ENCODE measurements at regions not wholly inside any gene's neighbourhood (a gene's known extent, or its start where the extent isn't known, plus 50 kb on each side); places are given as distances from the start of the nearest gene placed in this dataset.

- ATAC-seq (no peak), DNase-seq (no peak)
- no peak overlapping the region for H3K27ac ChIP-seq
- H3K9me3 ChIP-seq, result no peaks in the 10 kb centered on the region
- H3K36me3 ChIP-seq, result no peaks in the 10 kb centered on the region
- no peaks in the 10 kb centered on the region for H3K4me1 ChIP-seq
- TF ChIP-seq CTCF (IDR thresholded peaks at IDR 0.05), result no peak
- H3K4me3 ChIP-seq, result no peak overlapping the region
- no peaks in the 10 kb centered on the region for H3K27me3 ChIP-seq (ENCODE audit: low read depth)
- intact Hi-C loops (cut with DNase I), result no loop called here
Measured at GRCh38 chr3:159432682-159433340, 555.8 kb upstream of the IL12A start.

GRCh38 chr3:159439346-159439745 is 549.3 kb upstream of the IL12A start:
- no peak for TF ChIP-seq CTCF (IDR thresholded peaks at IDR 0.05)
- intact Hi-C loops (cut with DNase I), result no loop called here
- H3K27me3 ChIP-seq (ENCODE audit: low read depth), result no peaks in the 10 kb centered on the region
- no peaks in the 10 kb centered on the region for H3K9me3 ChIP-seq
- no peaks in the 10 kb centered on the region for H3K36me3 ChIP-seq
- DNase-seq (no peak), ATAC-seq (no peak)
- H3K4me1 ChIP-seq, result no peaks in the 10 kb centered on the region
- no peak overlapping the region for H3K27ac ChIP-seq
- no peak overlapping the region for H3K4me3 ChIP-seq

GRCh38 chr3:159441279-159441678 is 547.4 kb upstream of the IL12A start:
- Histone ChIP-seq H3K36me3 (no peaks in the 10 kb centered on the region), H3K27me3 (ENCODE audit: low read depth) (no peaks in the 10 kb centered on the region), H3K4me1 (no peaks in the 10 kb centered on the region), H3K9me3 (no peaks in the 10 kb centered on the region), H3K27ac (no peak overlapping the region), H3K4me3 (no peak overlapping the region)
- DNase-seq, result no peak
- TF ChIP-seq CTCF (IDR thresholded peaks at IDR 0.05), result no peak
- no peak for ATAC-seq
- intact Hi-C loops (cut with DNase I), result no loop called here

GRCh38 chr3:159443266-159443665 is 545.4 kb upstream of the IL12A start:
- DNase-seq, result no peak
- no peaks in the 10 kb centered on the region for H3K27me3 ChIP-seq (ENCODE audit: low read depth)
- no peaks in the 10 kb centered on the region for H3K9me3 ChIP-seq
- no peaks in the 10 kb centered on the region for H3K4me1 ChIP-seq
- ATAC-seq, result no peak
- no peak for TF ChIP-seq CTCF (IDR thresholded peaks at IDR 0.05)
- intact Hi-C loops (cut with DNase I), result no loop called here
- H3K4me3 ChIP-seq, result no peak overlapping the region
- no peak overlapping the region for H3K27ac ChIP-seq
- no peaks in the 10 kb centered on the region for H3K36me3 ChIP-seq

- intact Hi-C loops (cut with DNase I), result no loop called here
- H3K27me3 ChIP-seq (ENCODE audit: low read depth), result no peaks in the 10 kb centered on the region
- no peaks in the 10 kb centered on the region for H3K4me1 ChIP-seq
- no peaks in the 10 kb centered on the region for H3K9me3 ChIP-seq
- ATAC-seq (no peak), DNase-seq (no peak)
- no peak overlapping the region for H3K4me3 ChIP-seq
- H3K36me3 ChIP-seq, result no peaks in the 10 kb centered on the region
- no peak for TF ChIP-seq CTCF (IDR thresholded peaks at IDR 0.05)
- H3K27ac ChIP-seq, result no peak overlapping the region
Measured at GRCh38 chr3:159447841-159448240, 540.8 kb upstream of the IL12A start.
